ENCODE measurements at regions not wholly inside any gene's neighbourhood (a gene's known extent, or its start where the extent isn't known, plus 50 kb on each side); places are given as distances from the start of the nearest gene placed in this dataset.

GRCh38 chr6:134738211-134738885, 211.6 kb downstream of the ALDH8A1 start:
- no peak for DNase-seq

GRCh38 chr6:134735461-134735860, 214.4 kb downstream of the ALDH8A1 start:
- DNase-seq: no peak

- no peak for DNase-seq
Measured at GRCh38 chr6:134734312-134734869, 215.5 kb downstream of the ALDH8A1 start.

DNA sequence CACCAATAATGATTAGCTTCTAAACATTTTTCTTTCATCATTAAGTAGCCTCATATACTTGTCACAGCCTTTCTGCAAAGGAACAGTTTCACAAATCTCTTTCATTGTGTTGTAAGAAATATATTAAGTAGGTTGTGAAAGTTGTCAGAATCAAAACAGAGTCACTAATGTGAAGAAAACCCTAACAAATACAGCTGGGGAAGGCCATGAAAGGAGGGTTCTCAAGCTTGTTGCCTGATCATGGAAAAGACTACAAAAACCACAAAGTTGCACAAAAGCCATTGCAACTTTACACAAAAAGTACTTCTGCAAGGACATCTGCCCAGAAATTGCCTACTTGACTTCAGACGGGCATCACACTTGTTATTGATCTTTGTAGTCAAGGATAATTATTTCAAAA, 216.1 kb downstream of the ALDH8A1 start:
- no peak for DNase-seq

GRCh38 chr6:134732763-134733162, 217.1 kb downstream of the ALDH8A1 start:
- no peak for DNase-seq

DNA sequence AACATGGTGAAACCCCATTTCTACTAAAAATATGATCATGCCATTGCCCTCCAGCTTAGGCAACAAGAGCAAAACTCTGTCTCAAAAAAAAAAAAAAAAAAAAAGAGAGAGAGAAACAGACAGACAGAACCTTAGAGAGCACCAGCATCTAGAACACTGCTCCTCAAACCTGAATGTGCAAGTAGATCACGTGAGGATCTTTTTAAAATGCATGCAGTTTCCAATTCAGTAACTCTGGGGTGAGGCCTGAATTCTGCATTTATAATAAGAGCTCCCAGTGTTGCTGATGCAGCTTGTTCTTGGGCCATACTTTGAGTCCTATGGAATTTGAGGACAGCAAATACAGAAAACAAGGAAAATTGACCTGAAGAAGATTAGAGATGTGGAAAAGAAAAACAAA, 218.3 kb downstream of the ALDH8A1 start:
- no peak for DNase-seq

DNA sequence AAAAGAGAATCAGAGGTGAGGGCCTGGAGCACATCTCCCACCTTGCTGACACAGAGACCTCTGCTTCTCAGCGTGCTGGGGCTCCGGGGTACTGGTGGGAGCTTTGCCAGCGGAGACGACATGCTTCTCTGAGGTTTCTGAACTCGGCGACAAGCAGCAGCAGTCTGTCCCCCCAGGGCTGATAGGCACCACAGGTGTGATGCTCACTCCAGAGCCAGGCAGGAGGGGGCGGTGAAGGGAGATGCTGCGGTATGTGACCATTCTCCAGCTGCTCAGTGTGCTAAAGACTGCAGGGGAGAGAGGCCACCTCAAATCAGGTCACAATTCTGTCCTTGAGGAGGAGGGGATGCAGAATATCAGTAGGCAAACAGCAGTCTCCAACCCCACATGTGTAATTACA, 219.9 kb downstream of the ALDH8A1 start:
- DNase-seq: no peak

DNA sequence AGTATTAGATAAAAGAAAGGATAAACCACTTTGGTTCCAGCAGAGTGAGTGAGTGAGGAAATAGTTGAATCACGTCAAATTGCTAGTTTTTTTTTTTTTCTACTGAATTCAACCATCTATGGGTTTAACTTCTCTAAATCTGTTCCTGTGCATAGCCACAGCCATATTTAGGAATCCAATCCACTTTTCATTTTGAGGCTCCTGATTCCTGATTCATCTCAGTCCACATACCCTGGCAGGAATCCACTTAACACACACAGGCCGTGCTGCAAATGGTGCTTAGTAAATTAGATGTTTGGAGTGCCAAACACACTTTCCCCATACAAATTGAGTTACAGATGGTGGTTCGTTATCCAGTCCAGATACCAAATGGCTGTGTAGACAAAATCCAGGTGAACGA, 220.3 kb downstream of the ALDH8A1 start:
- DNase-seq: no peak

GRCh38 chr6:134727081-134727480, 222.8 kb downstream of the ALDH8A1 start:
- DNase-seq: no peak

DNA sequence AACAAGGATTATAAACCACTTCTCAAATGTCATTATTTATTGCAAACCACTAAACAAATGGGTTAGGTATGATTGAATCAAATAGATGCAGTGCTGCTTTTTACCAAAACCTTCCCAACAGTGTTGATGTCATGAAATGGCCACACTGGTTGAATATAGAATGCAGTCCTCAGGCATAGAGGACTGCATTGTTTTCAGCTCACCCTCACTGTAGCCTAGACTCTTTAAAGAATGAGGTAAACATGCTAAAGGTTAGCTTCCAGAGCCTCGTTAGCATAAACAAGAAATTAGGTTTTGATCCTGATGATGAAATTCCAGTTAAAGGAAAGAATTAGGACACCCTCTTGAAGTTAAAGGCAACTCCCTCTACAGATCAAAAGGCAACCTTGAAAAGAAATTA, 224.3 kb downstream of the ALDH8A1 start:
- no peak for DNase-seq

DNA sequence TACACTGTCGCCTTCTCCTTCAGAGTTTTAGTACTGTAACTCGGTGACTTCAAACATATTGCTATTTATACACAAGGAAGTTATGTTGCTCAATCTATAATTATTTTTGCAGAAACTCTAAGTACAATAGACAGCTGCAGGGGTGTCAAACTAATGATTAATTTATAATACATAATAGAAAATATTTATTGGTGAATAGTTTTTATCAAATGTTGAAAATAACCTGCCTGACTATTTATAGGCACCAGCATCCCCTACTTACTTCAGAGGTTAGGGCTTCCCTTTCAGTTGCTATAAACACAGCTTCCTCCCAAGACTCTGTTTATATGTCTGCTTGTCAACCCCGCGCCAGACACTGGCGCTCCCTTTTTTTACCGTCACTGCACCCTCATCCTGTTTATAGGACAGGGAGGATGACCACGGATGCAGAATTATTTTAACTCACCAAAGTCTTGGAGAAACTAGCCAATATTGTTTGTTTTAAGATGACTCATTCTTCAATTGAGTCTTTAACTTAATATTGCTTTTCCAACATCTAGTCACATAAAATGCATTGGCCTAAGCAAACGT, 225.0 kb downstream of the ALDH8A1 start:
- no peak for DNase-seq

- no peak for DNase-seq
Measured at GRCh38 chr6:134723081-134723871, 226.6 kb downstream of the ALDH8A1 start.

- DNase-seq: no peak
Measured at GRCh38 chr6:134722200-134722870, 227.6 kb downstream of the ALDH8A1 start.

- DNase-seq: no peak
Measured at GRCh38 chr6:134721060-134721405, 228.9 kb downstream of the ALDH8A1 start.

DNA sequence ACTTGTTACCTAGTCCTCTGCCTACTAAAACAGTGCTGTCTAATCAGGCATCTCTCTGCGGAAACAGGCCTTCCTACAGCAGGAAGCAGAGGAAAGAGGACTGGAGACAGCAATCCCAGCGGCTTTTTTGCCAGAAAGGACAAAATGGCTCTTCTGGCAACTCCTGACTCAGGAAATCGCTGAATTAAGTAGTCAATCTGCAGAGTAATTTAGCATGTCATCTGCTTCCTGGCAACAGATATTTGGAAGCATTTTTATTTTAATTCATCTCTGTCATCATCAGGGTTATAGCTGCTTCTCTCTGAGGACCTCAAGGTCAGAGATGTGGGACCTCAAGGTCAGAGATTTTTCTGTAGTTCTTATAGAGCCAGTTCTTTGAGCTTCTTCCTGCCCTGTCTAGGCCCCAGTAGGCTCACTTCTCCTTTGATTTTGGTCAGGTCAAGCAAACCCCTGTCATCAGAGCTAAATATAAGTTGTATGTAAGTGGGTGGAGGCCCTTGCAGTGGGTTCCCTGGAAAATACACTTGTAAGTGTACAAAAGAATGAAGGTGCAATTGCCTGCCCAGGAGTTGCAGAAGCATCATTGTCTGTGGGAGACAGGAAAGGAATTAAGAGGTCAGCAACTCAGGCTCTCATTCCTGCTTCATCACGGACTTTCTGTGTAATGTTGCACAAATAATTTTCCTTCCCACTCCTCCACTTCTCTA, 229.4 kb downstream of the ALDH8A1 start:
- no peak for DNase-seq

DNA sequence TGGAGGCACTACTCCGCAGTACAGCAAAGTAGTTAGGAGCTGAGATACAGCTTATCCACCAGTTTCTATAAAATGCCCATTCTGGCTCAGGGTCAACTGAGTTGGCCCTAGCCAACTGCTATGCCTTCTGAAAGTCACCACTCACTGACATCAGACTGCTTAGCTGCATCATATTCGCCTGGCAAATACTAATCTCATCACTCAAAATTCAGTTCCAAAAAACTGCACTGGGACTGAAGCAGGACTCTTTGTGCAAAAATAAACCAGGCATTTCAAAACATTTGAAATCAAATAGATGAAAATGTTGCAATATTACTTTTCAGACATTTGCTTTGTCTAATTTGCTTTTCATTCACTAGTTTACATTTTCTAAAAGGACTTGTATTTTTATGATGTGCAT, 230.0 kb downstream of the ALDH8A1 start:
- no peak for DNase-seq

GRCh38 chr6:134719286-134719685, 230.6 kb downstream of the ALDH8A1 start:
- no peak for DNase-seq

GRCh38 chr6:134714679-134715078, 235.2 kb downstream of the ALDH8A1 start:
- DNase-seq: no peak

DNA sequence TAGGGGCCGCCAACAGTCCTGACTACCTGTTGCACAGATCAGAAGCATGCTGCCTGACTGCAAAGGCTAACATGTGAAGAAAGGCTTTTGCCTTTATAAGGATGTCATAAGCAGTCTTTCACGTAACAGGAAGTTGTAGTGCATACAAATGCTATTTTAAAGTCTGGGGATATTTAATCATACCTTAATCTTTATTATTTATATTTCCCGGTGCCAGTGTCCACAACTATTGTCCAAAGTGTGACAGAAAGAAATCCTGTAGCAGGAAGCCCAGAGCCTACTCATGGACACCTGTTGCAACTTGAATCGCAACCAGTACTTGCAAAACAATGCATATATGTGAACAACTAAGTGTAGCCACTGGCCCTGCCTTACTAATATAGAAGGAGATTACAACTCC, 235.8 kb downstream of the ALDH8A1 start:
- DNase-seq: no peak

GRCh38 chr6:134712311-134712710, 237.6 kb downstream of the ALDH8A1 start:
- no peak for DNase-seq

GRCh38 chr6:134708079-134708478, 241.8 kb downstream of the ALDH8A1 start:
- DNase-seq: no peak

DNA sequence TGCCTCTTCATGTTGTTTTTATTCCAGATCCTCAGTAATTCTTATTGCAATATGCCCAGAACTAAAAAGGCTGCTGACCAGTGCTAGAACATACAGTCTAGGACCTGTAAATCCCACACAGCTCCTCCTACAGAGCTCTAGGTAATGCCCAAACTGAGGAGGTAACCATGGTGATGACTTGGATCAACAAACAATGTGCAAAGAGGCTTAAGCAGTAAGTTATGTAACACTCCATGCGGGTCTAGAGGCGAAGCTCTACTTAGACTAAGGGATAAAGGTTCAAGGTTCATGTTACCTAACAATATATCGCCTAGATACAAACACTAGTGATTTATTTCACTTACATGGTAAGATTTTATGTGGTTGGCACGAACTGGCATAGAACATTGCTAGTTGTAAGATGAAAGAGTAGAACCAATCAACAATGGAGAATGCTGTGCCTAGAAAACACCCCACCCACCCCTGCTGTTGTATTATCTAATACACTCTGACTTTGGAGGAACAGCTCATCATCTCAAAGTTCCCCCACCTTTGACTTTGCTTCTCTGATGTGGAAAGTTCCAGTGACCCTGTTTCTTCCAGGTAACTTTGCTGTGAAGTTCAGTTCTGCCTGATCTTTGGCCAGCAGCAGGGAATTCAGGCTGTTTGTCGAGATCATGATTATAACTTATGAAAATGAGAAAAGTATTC, 242.4 kb downstream of the ALDH8A1 start:
- no peak for DNase-seq
